GM12878 (cell line): ENCODE measurements at regions not wholly inside any gene's neighbourhood (a gene's known extent, or its start where the extent isn't known, plus 50 kb on each side); places are given as distances from the start of the nearest gene placed in this dataset.

Experiments used
- ATAC-seq: fragments of 200-7000 bp; cut with Tn5 transposase; 3 replicates; pipeline ENCODE4 v1.9.1; 2020; ENCODE audit warnings: mild to moderate bottlenecking, moderate library complexity
- BruUV-seq: library from RNA; stranded (reverse); fragments of 400-500 nt; replicated peaks from 2 replicates; lab custom pipeline; 2021; lab: Mats Ljungman, UMichigan
- CTCF ChIA-PET: fragments of 300-600 bp; sonication (Branson Sonifier 250); formaldehyde crosslinking; extraction: SDS; loops from one replicate; lab custom pipeline; 2021; ENCODE audit warnings: inconsistent platforms; lab: Yijun Ruan, JAX
- POLR2A ChIA-PET: fragments of 350-600 bp; formaldehyde crosslinking; extraction: SDS; loops from one replicate; lab custom pipeline; 2021; ENCODE audit warnings: inconsistent platforms; lab: Charles Lee
- RAD21 ChIA-PET: fragments of 300-600 bp; sonication (Branson Sonifier 250); formaldehyde crosslinking; loops from one replicate; lab custom pipeline; 2023; ENCODE audit warnings: antibody characterized with exemption; ENCODE audit not compliant: unreplicated experiment; lab: Charles Lee
- SMC1A ChIA-PET: fragments of 300-600 bp; sonication (Branson Sonifier 250); formaldehyde crosslinking; loops from one replicate; lab custom pipeline; 2023; ENCODE audit not compliant: unreplicated experiment, uncharacterized antibody; lab: Charles Lee
- DNase-seq: peaks from one replicate; pipeline ENCODE4 v3.0.0-alpha.2; 2011; ENCODE audit warnings: low read depth, low spot score
- FAIRE-seq: peaks from 3 replicates; lab custom pipeline; 2011; peaks lifted over from hg19 to GRCh38; lab: Jason Lieb, UNC
- H2AFZ ChIP-seq: 2 replicates; pipeline ENCODE4 v1.6.0; 2011; ENCODE audit warnings: low read depth, low read length, control low read depth; ENCODE audit not compliant: control insufficient read depth
- H3K27ac ChIP-seq: 2 replicates; pipeline ENCODE4 v1.5.1; 2011; ENCODE audit warnings: control low read depth; ENCODE audit not compliant: control insufficient read depth, insufficient read depth
- H3K27me3 ChIP-seq, 2 experiments: replicated peaks in 1 of 2; 2 replicates each; pipeline versions ENCODE4 v1.6.0 to v1.6.1; 2011; ENCODE audit warnings: low read length in 1 of 2; ENCODE audit not compliant: control insufficient read depth in 2 of 2, insufficient read depth in 2 of 2
- H3K36me3 ChIP-seq, 2 experiments: 2 replicates each; pipeline ENCODE4 v1.5.1; 2011; ENCODE audit warnings: low read length in 1 of 2; ENCODE audit not compliant: control insufficient read depth in 2 of 2, insufficient read depth in 2 of 2
- H3K4me1 ChIP-seq: 2 replicates; pipeline ENCODE4 v1.6.1; 2011; ENCODE audit warnings: mild to moderate bottlenecking, low read length, moderate library complexity, mixed read lengths; ENCODE audit not compliant: control insufficient read depth, insufficient read depth
- H3K4me2 ChIP-seq: 2 replicates; pipeline ENCODE4 v1.6.0; 2011; ENCODE audit warnings: control low read depth; ENCODE audit not compliant: control insufficient read depth, insufficient read depth
- H3K4me3 ChIP-seq: fragments of 200-600 bp; sonication (generic); 2 replicates; pipeline ENCODE4 v1.5.1; 2016
- H3K79me2 ChIP-seq: 2 replicates; pipeline ENCODE4 v1.6.0; 2011; ENCODE audit warnings: low read length; ENCODE audit not compliant: control insufficient read depth, insufficient read depth
- H3K9ac ChIP-seq: 2 replicates; pipeline ENCODE4 v1.8.0; 2011; ENCODE audit warnings: low read length, control low read depth, mixed read lengths; ENCODE audit not compliant: control insufficient read depth, insufficient read depth
- H3K9me3 ChIP-seq: replicated peaks from 3 replicates; pipeline ENCODE4 v1.5.1; 2011; ENCODE audit warnings: mild to moderate bottlenecking, low read length; ENCODE audit not compliant: control insufficient read depth, insufficient read depth
- H4K20me1 ChIP-seq: 2 replicates; pipeline ENCODE4 v1.6.0; 2011; ENCODE audit not compliant: control insufficient read depth, insufficient read depth
- WGBS: methylation state at CpG from one replicate; pipeline ENCODE4 v1.1.6; 2016; ENCODE audit warnings: low lambda C conversion rate; ENCODE audit not compliant: insufficient replicate concordance, insufficient coverage; ENCODE audit errors: missing lambda C conversion rate; 5-methylcytosine and 5-hydroxymethylcytosine counted together
- in situ Hi-C: fragments of 300-500 bp; cut with MboI; formaldehyde crosslinking; loops from 9 replicates; pipeline ENCODE4 v1.14.3; 2018; ENCODE audit warnings: mixed read lengths
- intact Hi-C: fragments of 100-400 bp; cut with micrococcal nuclease; formaldehyde crosslinking; loops from one replicate; pipeline ENCODE4 v1.14.2; 2022; ENCODE audit not compliant: unreplicated experiment
- TF ChIP-seq, protein P1 (sequence below): fragments of 450-650 bp; formaldehyde crosslinking; IDR thresholded peaks from 2 replicates; pipeline ENCODE4 v1.4.0; 2022; ENCODE audit warnings: mild to moderate bottlenecking, moderate library complexity
- TF ChIP-seq, protein P2 (sequence below): fragments of 450-650 bp; IDR thresholded peaks from 2 replicates; pipeline ENCODE4 v1.6.1; 2016; ENCODE audit warnings: mild to moderate bottlenecking, moderate library complexity, borderline replicate concordance
- TF ChIP-seq, protein P3 (sequence below): fragments of 450-650 bp; IDR thresholded peaks from 2 replicates; pipeline ENCODE4 v1.6.1; 2016; ENCODE audit warnings: mild to moderate bottlenecking

GRCh38 chr1:232577772-232578171, 52.2 kb downstream of the SIPA1L2 start:
- intact Hi-C loops: no loop called here
- no peaks in the 10 kb centered on the region for H4K20me1 ChIP-seq

DNA sequence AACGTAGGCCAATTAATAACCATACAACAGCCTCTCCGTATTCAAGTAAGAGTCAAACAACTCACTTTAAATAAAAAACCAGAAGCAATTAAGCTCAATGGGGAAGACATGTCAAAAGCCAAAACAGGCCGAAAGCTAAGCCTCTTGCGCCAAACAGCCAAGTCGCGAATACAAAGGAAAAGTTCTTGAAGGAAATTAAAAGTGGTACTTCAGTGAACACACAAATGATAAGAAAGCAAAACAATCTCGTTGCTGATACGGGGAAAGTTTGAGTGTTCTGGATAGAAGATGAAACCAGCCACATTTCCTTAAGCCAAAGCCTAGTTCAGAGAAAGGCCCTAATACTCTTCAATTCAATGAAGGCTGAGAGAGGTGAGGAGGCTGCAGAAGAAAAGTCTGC, 53.4 kb downstream of the SIPA1L2 start:
- no peak overlapping the region for H3K27ac ChIP-seq
- SMC1A ChIA-PET: no interaction called here
- no peaks in the 10 kb centered on the region for H3K4me1 ChIP-seq
- no peaks in the 10 kb centered on the region for H3K36me3 ChIP-seq
- H3K27me3 ChIP-seq: no peaks in the 10 kb centered on the region
- in situ Hi-C loops: no loop called here
- H2AFZ ChIP-seq: no peak overlapping the region
- no peak for FAIRE-seq
- H3K9ac ChIP-seq: no peak overlapping the region
- TF ChIP-seq, protein P1, sequence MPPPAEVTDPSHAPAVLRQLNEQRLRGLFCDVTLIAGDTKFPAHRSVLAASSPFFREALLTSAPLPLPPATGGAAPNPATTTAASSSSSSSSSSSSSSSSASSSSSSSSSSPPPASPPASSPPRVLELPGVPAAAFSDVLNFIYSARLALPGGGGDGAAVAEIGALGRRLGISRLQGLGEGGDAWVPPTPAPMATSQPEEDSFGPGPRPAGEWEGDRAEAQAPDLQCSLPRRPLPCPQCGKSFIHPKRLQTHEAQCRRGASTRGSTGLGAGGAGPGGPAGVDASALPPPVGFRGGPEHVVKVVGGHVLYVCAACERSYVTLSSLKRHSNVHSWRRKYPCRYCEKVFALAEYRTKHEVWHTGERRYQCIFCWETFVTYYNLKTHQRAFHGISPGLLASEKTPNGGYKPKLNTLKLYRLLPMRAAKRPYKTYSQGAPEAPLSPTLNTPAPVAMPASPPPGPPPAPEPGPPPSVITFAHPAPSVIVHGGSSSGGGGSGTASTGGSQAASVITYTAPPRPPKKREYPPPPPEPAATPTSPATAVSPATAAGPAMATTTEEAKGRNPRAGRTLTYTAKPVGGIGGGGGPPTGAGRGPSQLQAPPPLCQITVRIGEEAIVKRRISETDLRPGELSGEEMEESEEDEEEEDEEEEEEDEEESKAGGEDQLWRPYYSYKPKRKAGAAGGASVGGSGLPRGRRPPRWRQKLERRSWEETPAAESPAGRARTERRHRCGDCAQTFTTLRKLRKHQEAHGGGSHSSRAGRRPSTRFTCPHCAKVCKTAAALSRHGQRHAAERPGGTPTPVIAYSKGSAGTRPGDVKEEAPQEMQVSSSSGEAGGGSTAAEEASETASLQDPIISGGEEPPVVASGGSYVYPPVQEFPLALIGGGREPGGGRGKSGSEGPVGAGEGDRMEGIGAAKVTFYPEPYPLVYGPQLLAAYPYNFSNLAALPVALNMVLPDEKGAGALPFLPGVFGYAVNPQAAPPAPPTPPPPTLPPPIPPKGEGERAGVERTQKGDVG (CRISPR knock-in tag): no peak
- TF ChIP-seq, protein P2, sequence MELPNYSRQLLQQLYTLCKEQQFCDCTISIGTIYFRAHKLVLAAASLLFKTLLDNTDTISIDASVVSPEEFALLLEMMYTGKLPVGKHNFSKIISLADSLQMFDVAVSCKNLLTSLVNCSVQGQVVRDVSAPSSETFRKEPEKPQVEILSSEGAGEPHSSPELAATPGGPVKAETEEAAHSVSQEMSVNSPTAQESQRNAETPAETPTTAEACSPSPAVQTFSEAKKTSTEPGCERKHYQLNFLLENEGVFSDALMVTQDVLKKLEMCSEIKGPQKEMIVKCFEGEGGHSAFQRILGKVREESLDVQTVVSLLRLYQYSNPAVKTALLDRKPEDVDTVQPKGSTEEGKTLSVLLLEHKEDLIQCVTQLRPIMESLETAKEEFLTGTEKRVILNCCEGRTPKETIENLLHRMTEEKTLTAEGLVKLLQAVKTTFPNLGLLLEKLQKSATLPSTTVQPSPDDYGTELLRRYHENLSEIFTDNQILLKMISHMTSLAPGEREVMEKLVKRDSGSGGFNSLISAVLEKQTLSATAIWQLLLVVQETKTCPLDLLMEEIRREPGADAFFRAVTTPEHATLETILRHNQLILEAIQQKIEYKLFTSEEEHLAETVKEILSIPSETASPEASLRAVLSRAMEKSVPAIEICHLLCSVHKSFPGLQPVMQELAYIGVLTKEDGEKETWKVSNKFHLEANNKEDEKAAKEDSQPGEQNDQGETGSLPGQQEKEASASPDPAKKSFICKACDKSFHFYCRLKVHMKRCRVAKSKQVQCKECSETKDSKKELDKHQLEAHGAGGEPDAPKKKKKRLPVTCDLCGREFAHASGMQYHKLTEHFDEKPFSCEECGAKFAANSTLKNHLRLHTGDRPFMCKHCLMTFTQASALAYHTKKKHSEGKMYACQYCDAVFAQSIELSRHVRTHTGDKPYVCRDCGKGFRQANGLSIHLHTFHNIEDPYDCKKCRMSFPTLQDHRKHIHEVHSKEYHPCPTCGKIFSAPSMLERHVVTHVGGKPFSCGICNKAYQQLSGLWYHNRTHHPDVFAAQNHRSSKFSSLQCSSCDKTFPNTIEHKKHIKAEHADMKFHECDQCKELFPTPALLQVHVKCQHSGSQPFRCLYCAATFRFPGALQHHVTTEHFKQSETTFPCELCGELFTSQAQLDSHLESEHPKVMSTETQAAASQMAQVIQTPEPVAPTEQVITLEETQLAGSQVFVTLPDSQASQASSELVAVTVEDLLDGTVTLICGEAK: no peak
- TF ChIP-seq, all 136 proteins: peak for 0
- 56% methylated on average over 8 of the region's 8 CpGs for WGBS
- Histone ChIP-seq H3K4me3 (no peak overlapping the region), H3K79me2 (no peaks in the 10 kb centered on the region), H3K9me3 (no peaks in the 10 kb centered on the region), H4K20me1 (no peaks in the 10 kb centered on the region), H3K4me2 (no peak overlapping the region)
- intact Hi-C loops: no loop called here
- RAD21 ChIA-PET: no interaction called here
- DNase-seq (no peak), ATAC-seq (no peak)
- no TSS peak for BruUV-seq
- POLR2A ChIA-PET: no interaction called here
- CTCF ChIA-PET: no interaction called here

More at GRCh38 chr1:232577772-232578171, 52.2 kb downstream of the SIPA1L2 start:
- FAIRE-seq (no peak), ATAC-seq (no peak), DNase-seq (no peak)
- Histone ChIP-seq H3K36me3 (no peaks in the 10 kb centered on the region), H3K4me1 (no peaks in the 10 kb centered on the region), H3K9me3 (no peaks in the 10 kb centered on the region), H3K4me3 (no peak overlapping the region), H3K4me2 (no peak overlapping the region), H3K27me3 (no peaks in the 10 kb centered on the region), H3K79me2 (no peaks in the 10 kb centered on the region), H2AFZ (no peak overlapping the region), H3K9ac (no peak overlapping the region), H3K27ac (no peak overlapping the region)
- TF ChIP-seq, protein P3, sequence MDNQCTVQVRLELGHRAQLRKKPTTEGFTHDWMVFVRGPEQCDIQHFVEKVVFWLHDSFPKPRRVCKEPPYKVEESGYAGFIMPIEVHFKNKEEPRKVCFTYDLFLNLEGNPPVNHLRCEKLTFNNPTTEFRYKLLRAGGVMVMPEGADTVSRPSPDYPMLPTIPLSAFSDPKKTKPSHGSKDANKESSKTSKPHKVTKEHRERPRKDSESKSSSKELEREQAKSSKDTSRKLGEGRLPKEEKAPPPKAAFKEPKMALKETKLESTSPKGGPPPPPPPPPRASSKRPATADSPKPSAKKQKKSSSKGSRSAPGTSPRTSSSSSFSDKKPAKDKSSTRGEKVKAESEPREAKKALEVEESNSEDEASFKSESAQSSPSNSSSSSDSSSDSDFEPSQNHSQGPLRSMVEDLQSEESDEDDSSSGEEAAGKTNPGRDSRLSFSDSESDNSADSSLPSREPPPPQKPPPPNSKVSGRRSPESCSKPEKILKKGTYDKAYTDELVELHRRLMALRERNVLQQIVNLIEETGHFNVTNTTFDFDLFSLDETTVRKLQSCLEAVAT: no peak
- SMC1A ChIA-PET: no interaction called here
- POLR2A ChIA-PET: no interaction called here
- CTCF ChIA-PET: no interaction called here
- BruUV-seq: no TSS peak
- in situ Hi-C loops: no loop called here
- RAD21 ChIA-PET: no interaction called here
- 52% methylated on average over 2 of the region's 2 CpGs for WGBS
